Activated naive CD4-positive, alpha-beta T cell treated with anti-CD3 and anti-CD28 coated beads, Interleukin-2, amount 50 U/mL, for 72 hours (primary cell): ENCODE measurements at regions not wholly inside any gene's neighbourhood (a gene's known extent, or its start where the extent isn't known, plus 50 kb on each side); places are given as distances from the start of the nearest gene placed in this dataset.

ENCODE experiments used
- ATAC-seq, 2 donors: fragments of 150-1000 bp; cut with Tn5 transposase; 2 replicates each; pipeline ENCODE4 v1.10.0; 2021; ENCODE audit warnings: mild to moderate bottlenecking in 2 of 2, moderate library complexity in 2 of 2
- DNase-seq, 2 donors: peaks; one replicate each; pipeline ENCODE4 v3.0.0; 2021 to 2022; ENCODE audit warnings: low spot score in 2 of 2
- H3K27ac Mint-ChIP-seq, 2 donors: one replicate each; pipeline ENCODE4 v1.8.0; 2022; ENCODE audit warnings: mild to moderate bottlenecking in 2 of 2, mixed read lengths in 2 of 2
- H3K36me3 Mint-ChIP-seq, 2 donors: one replicate each; pipeline ENCODE4 v1.8.0; 2022; ENCODE audit warnings: mixed read lengths in 2 of 2
- H3K9me3 Mint-ChIP-seq, 2 donors: one replicate each; pipeline ENCODE4 v1.8.0; 2022; ENCODE audit warnings: mixed read lengths in 2 of 2

DNA sequence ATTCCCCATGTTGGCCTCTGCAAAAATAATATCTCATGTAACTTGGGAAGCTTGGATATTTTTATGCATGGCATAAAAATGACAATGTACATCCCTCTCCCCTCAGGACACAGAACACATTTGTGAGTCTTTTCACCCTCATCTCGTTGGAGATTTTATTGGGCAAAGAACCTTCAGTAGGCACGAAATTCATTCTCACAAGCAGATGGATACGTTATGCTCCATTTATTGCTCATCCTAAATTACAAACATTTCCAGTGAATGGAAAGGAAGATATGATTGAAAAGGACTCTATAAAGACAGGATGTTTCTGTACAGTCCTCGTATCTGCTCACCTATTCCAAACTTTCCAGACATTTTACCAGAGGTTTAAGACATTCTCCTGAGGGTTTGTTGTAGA is 1175.8 kb downstream of the UQCRFS1 start:
- ATAC-seq = no peak
- H3K27ac Mint-ChIP-seq = no peak overlapping the region
- peaks cover 17 to 19% of the 10 kb centered on the region in 2 donors for H3K9me3 Mint-ChIP-seq

DNA sequence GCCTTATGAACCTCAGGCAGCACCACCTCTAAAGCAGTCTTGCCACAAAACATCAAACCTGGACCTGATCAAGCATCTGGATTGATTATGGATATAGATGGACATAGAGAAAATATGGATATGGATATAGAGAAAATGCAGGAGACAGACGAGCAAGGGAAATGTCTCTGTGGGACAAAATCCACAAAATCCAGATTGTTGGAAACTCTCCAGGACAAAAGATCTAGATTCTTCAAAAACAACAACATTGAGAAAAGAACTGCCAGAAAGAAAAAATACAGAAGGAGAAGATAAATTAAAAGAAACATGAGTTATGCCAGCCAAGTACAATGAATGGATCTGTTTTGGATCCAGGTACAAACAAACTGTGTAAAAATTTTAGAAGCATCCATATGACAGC is 1176.5 kb downstream of the UQCRFS1 start:
- Mint-ChIP-seq H3K36me3 (peaks cover 5 to 6% of the 10 kb centered on the region in 2 donors), H3K27ac (no peak overlapping the region), H3K9me3 (peaks cover 13 to 18% of the 10 kb centered on the region in 2 donors)
- ATAC-seq (no peak), DNase-seq (no peak)

More for the DNA sequence above, 1175.8 kb downstream of the UQCRFS1 start:
- H3K36me3 Mint-ChIP-seq = peaks cover 1 to 3% of the 10 kb centered on the region in 2 donors
- no peak for DNase-seq

DNA sequence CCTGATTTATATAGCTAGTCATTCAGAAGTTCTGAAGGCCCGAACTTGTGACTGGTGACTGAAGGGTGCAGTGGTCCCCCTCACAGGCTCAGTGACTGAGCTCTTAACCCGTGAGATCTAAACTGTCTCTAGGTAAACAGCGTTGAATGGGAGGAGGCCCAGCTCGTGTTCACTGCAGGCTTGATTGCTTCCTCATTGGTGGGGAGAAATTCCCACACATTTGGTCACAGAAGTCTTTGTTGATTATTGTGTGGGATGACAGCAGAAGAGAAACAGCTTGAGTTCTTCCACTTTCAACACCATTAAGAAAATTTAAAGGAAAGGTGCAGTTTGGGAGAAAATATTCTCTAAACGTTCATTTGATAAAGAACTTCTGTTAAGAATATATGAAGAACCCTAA is 1178.0 kb downstream of the UQCRFS1 start:
- ATAC-seq (no peak), DNase-seq (no peak)
- peaks cover 5 to 6% of the 10 kb centered on the region in 2 donors for H3K36me3 Mint-ChIP-seq
- H3K9me3 Mint-ChIP-seq = peaks cover 13 to 24% of the 10 kb centered on the region in 2 donors
- no peak overlapping the region for H3K27ac Mint-ChIP-seq

DNA sequence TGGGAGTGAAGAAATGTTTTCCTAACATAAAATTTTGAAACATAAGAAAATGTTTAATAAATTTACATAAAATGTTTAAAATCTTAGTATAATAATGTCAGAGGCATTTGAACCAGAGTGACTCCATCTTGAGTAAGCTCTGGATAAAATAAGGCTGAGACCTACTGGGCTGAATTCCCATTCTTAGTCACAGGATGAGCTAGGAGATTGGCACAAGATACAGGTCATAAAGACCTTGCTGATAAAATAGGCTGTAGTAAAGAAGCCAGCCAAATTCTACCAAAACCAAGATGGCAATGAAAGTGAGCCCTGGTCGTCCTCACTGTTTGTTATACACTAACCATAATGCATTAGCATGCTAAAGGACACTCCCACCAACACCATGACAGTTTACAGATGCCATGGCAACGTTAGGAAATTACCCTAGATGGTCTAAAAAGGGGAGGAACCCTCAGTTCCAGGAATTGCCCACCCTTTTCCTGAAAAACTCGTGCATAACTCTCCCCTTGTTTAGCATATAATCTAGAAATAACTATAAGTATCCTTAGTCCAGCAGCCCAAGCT is 1184.0 kb downstream of the UQCRFS1 start:
- H3K9me3 Mint-ChIP-seq = peaks cover 7 to 18% of the 10 kb centered on the region in 2 donors

DNA sequence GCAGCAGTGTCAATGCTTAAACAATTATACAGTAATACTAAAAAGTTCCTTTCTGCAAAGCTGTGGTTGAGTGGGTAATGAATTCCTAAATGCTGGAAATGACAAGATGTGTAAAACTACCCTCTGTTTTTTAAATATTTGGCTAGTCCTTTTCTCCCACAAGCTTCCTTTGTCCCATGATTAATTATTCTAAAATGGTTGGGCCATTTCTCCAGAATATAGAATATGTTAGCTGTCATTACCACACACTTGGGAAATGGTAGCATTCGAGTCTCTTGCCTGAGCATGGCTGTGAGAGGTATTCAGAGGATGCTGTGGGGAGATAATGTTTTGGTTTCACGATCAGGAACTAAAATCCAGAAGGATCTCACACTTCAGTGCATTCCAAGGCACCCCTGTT is 1185.8 kb downstream of the UQCRFS1 start:
- no peak for ATAC-seq
- Mint-ChIP-seq H3K9me3 (peaks cover 2 to 15% of the 10 kb centered on the region in 2 donors), H3K27ac (no peak overlapping the region), H3K36me3 (peaks cover 2 to 3% of the 10 kb centered on the region in 2 donors)
- no peak for DNase-seq

More for the DNA sequence above, 1184.0 kb downstream of the UQCRFS1 start:
- H3K27ac Mint-ChIP-seq = no peak overlapping the region
- ATAC-seq (no peak), DNase-seq (no peak)
- H3K36me3 Mint-ChIP-seq = peaks cover 5 to 6% of the 10 kb centered on the region in 2 donors

DNA sequence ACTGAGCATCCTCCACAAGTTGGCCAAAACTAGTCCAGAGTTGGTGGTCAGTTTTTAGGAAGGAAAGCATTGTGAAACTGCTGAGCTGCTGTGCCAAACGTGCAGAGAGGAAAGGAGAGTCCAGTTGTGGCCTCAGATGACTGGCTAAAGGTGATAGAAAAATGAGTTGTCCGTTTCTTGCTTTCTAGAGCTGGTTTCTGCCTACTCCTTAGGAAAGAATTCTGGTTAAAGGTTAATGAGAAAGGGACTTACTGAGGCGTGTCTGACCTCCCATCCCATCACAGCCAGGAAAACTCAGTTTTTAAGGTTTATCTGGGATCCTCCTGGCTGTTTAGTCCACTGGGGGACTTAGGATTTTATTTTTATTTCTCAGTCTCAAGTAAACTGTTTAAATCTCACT is 1186.3 kb downstream of the UQCRFS1 start:
- Mint-ChIP-seq H3K9me3 (peaks cover 0 to 17% of the 10 kb centered on the region in 2 donors), H3K27ac (no peak overlapping the region), H3K36me3 (no peaks in the 10 kb centered on the region)
- ATAC-seq (no peak), DNase-seq (no peak)

DNA sequence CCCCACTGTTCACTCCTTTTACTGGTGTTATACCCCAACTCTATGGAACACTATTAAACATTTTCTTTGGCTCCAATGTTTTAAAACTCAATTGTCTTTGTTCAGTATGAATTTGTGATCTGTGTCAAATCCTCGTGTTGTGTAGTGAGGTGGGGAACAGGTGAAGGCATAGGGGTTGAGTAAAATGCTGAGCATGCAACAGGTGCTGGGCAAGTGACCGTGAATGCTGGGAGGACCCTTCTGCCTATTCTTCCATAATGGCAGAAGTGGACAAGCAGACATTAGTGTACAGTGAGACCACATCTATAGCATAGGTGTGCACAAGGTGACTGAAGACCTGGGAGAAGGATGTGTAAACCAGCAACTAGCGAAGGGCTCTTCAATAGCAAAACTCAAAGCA is 1188.0 kb downstream of the UQCRFS1 start:
- ATAC-seq (no peak), DNase-seq (no peak)
- Mint-ChIP-seq H3K36me3 (no peaks in the 10 kb centered on the region), H3K9me3 (peaks cover 0 to 12% of the 10 kb centered on the region in 2 donors), H3K27ac (no peak overlapping the region)

DNA sequence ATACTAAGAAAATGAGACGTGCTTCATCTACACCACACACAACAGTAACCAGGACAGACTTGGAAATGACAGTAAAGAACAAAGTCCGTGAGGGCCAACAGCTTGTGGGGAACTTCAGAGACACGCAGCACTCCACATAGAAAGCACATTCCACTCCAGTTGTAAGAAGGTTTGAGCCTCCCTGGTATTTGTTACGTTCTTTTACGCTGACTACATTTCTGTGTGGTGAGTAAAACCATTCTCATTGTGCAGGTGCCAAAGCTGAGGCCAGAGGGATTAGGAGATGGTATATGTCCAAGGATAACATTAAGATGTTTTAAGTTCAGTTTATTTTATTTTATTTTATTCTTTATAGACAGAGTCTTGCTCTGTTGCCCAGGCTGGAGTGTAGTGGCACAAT is 1189.9 kb downstream of the UQCRFS1 start:
- Mint-ChIP-seq H3K9me3 (peaks cover 0 to 9% of the 10 kb centered on the region in 2 donors), H3K36me3 (no peaks in the 10 kb centered on the region), H3K27ac (no peak overlapping the region)
- no peak for DNase-seq
- no peak for ATAC-seq

DNA sequence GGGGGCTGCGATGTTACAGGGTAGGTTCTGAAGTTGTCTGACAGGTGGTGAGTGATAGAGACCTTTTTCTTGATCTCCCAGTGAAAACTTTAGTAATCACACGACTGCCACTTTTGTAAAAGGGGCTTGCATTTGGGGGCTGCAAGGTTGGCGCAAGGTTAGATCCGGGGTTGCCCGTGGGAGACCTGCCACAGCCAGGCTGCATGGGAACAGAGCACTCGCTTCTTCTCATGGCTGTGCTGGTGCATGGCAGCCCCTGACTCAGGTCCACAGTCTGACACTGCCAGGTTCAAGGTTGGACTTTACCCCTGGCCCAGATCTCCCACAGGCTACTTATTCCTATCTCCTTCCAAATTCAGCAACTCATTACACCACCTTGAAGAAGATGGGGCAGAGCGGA is 1190.4 kb downstream of the UQCRFS1 start:
- Mint-ChIP-seq H3K27ac (no peak overlapping the region), H3K9me3 (peaks cover 2 to 11% of the 10 kb centered on the region in 2 donors), H3K36me3 (no peaks in the 10 kb centered on the region)
- ATAC-seq (no peak), DNase-seq (no peak)

DNA sequence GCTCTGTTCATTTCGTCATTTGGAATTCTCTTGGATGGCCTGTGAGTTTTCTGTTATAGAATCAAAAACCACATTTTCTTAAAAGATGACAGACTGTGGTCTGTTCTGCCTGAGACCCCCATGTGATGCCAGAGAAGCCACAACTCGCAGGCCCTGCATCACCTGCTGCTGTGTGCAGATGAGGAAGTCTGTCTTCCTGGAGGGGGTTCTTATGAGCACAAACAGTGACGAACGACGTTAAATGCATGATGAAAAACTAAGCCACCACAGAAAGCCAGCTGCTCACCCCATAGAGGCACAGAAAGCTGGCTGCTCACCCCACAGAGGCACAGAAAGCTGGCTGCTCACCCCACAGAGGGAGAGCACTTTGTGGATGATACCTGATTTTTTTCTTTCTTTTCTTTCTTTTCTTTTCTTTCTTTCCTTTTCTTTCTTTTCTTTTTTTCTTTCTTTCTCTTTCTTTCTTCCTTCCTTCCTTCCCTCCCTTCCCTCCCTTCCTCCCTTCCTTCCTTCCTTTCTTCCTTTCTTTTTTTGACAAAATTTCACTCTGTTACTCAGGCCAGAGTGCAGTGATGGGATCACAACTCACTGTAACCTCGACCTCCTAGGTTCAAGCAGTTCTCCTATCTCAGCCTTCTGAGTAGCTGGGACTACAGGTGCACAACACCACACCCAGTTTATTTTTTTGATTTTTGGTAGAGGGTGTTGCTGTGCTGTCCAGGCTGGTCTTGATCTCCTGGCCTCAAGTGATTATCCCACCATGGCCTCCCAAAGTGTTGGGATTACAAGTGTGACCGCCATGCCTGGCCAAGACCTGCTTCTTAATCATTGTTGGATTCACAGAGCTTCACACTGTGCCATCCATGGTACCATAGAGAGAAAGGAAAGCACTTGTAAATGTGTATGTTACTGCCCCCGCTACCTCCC is 1191.4 kb downstream of the UQCRFS1 start:
- DNase-seq (no peak), ATAC-seq (no peak)
- H3K9me3 Mint-ChIP-seq = peaks cover 4 to 13% of the 10 kb centered on the region in 2 donors
- H3K36me3 Mint-ChIP-seq = no peaks in the 10 kb centered on the region
- no peak overlapping the region for H3K27ac Mint-ChIP-seq

DNA sequence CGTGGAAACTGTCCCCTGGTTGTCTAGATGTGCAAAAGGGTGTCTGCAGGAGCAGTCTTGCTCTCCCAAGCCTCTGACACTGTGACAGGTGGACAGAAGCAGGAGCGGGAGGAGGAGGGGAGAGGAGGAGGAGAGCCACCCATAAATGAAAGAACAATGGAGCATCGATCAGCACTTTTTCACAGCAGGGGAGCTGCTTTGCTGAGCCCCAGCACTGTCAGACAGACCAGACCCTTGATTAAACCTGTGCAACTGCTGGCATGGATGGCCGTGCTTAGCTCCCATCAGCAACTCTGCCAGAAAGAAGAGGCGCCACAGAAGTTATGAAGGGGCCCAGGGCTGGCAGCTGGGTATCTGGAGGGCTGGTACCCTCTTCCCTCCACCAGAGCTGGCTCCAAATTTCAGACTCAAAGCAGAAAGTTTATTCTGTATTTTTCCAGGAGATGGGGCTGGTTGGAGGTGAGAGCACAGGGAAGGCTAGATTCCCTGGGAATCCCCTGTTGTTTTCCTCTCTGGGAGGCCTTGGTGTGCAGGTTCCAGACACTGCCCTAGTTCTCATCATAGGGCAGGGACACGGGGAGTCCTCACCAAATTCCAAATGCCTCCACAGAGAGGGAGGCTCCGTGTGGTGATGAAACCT is 1192.2 kb downstream of the UQCRFS1 start:
- H3K9me3 Mint-ChIP-seq = peaks cover 4 to 13% of the 10 kb centered on the region in 2 donors
- DNase-seq = no peak
- no peak overlapping the region for H3K27ac Mint-ChIP-seq
- H3K36me3 Mint-ChIP-seq = no peaks in the 10 kb centered on the region
- no peak for ATAC-seq

DNA sequence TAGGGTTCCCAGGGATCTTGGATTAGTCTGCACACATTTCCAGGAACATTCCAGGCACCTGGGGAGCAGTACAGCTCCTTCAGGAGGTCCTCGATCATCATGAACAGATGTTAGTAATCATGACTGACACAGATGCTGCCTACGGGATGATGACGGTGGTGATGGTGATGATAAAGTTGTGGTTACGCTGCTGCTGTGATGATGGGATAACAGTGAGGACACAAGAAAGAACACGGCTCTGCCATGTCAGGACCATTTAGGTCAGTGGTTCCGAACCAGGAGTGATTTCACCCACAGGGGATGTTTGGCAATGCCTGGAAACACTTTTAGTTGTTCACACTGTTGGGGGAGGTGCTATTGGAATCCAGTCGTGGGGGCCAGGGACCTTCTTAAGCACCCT is 1193.0 kb downstream of the UQCRFS1 start:
- H3K36me3 Mint-ChIP-seq = no peaks in the 10 kb centered on the region
- H3K27ac Mint-ChIP-seq = no peak overlapping the region
- peaks cover 4 to 13% of the 10 kb centered on the region in 2 donors for H3K9me3 Mint-ChIP-seq
- no peak for ATAC-seq
- no peak for DNase-seq

DNA sequence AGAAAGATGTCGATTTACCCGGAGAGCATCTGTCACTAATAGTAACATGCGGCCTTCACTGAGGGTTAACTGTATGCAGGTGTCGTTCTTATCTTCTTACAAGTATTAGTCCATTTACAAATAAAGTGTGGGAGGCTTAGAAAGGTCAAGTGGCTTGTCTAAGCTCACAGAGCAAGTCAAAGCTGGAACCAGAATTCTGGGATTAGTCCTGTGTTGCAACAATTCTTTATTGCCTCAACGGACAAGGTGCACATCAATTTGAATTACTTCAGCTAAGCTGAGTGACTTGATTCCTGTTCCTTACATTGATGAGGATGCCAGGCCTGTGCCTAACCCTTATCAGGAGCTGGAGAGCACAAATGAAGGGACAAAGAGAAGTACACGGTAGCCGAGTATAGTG is 1193.6 kb downstream of the UQCRFS1 start:
- ATAC-seq = no peak
- no peak overlapping the region for H3K27ac Mint-ChIP-seq
- H3K9me3 Mint-ChIP-seq = peaks cover 4 to 13% of the 10 kb centered on the region in 2 donors

DNA sequence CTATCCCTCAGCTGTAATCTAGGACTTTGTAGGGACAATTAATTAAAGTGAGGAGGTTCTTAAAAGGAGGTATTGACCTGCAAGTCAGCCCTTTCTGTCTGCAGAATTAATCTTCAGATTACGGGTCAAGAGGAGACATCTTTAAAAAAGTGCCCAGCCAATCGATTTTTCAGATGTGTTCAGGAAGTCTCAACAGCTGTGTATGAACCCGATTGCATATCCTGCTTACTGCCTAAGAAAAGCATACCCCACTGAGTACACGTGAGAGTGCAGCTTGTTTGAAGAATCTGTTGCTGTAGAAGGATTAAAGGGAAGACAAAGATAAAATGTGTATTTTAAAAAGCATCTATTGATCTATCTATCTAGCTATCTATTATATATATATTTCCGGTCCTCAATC is 1194.5 kb downstream of the UQCRFS1 start:
- H3K27ac Mint-ChIP-seq = no peak overlapping the region
- ATAC-seq (no peak), DNase-seq (no peak)
- H3K9me3 Mint-ChIP-seq = peaks cover 6 to 15% of the 10 kb centered on the region in 2 donors
- H3K36me3 Mint-ChIP-seq = no peaks in the 10 kb centered on the region

More for the DNA sequence above, 1193.6 kb downstream of the UQCRFS1 start:
- no peak for DNase-seq
- no peaks in the 10 kb centered on the region for H3K36me3 Mint-ChIP-seq

DNA sequence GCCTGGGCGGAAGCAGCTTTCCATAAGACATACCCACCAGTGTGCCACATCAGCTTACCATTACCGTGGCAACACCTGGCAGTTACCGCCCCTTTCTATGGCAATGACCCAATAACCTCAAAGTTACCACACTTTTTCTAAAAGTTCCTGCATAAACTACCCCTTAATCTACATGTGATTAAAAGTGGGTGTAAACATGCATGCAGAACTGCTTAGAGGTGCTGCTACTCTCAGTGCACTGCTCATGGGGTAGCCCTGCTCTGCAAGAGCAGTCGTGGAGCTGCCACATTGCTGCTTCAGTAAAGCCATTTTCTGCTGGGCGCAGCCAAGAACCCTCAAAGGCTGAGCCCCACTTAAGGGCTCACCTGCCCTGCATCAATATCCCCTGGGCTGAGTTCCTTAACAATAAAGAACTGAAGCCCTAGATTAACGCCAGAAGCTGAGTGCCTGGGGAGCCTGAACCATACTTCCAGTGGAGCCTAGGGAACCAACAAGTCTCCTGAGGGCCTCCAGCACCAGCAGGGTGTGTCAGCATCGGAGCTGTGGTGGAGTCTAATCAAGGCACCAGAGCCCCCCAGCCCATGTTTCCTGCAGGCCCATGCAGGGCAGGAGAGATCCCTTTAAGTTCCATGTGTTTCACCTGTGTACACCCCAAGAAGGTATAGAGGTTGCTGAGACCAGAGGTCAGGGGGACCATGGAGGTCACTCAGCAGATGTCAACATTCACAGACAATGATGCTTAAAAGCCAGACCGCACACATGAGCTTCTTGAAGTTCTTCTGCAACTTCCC is 1198.1 kb downstream of the UQCRFS1 start:
- Mint-ChIP-seq H3K36me3 (no peaks in the 10 kb centered on the region), H3K27ac (no peak overlapping the region), H3K9me3 (peaks cover 9 to 10% of the 10 kb centered on the region in 2 donors)
- no peak for ATAC-seq
- no peak for DNase-seq

DNA sequence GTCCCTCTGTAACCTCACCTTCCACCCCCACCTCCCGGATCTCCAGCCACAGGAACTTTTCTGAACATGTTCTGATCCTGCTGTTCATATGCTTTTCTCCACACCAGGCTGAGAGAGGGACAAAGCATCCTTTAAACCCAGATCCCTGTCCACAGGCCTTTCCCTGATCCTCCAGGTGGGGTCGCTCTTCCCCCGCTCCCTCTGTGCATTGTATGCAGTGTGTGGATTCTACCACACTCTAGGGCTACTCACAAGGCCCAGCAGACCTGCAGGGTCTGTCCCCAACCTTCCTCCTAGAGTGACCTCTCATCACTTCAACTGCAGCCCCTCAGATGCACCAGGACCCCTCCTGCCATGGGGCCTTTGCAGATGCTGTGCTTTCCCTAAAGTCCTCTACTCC is 1200.6 kb downstream of the UQCRFS1 start:
- DNase-seq = no peak
- H3K9me3 Mint-ChIP-seq = peaks cover 15 to 19% of the 10 kb centered on the region in 2 donors
- H3K27ac Mint-ChIP-seq = no peak overlapping the region
- H3K36me3 Mint-ChIP-seq = peaks cover 0 to 5% of the 10 kb centered on the region in 2 donors
- ATAC-seq = no peak
